Thoracic aorta (tissue), 2 donors: ENCODE measurements at regions not wholly inside any gene's neighbourhood (a gene's known extent, or its start where the extent isn't known, plus 50 kb on each side); places are given as distances from the start of the nearest gene placed in this dataset.

Experiments used
- ATAC-seq: fragments of 150-250 bp; one replicate; pipeline ENCODE4 v1.8.0; 2017; ENCODE audit warnings: low read depth; ENCODE audit not compliant: insufficient number of reproducible peaks, low FRiP score
- DNase-seq: peaks from one replicate; pipeline ENCODE4 v3.0.0-alpha.2; 2020; ENCODE audit warnings: low spot score
- H3K27ac ChIP-seq, 2 donors: fragments of 200-600 bp; sonication (generic); 1 replicate in 1 of 2; 2 replicates in 1 of 2; pipeline ENCODE4 v1.5.1; 2016; ENCODE audit warnings: mild to moderate bottlenecking in 2 of 2, moderate library complexity in 2 of 2
- H3K27me3 ChIP-seq: fragments of 200-600 bp; sonication (generic); replicated peaks from 2 replicates; pipeline ENCODE4 v1.6.0; 2016; ENCODE audit warnings: mild to moderate bottlenecking; ENCODE audit not compliant: insufficient read depth
- H3K36me3 ChIP-seq: fragments of 200-600 bp; sonication (generic); one replicate; pipeline ENCODE4 v1.5.1; 2016
- H3K4me1 ChIP-seq, 2 donors: fragments of 200-600 bp; sonication (generic); 1 replicate in 1 of 2; 2 replicates in 1 of 2; pipeline versions ENCODE4 v1.5.1 to v1.6.0; 2016; ENCODE audit warnings: low read depth in 2 of 2, mild to moderate bottlenecking in 1 of 2; ENCODE audit not compliant: control insufficient read depth in 1 of 2
- H3K4me3 ChIP-seq: fragments of 200-600 bp; sonication (generic); 2 replicates; pipeline ENCODE4 v1.5.1; 2016; ENCODE audit warnings: mild to moderate bottlenecking
- H3K9me3 ChIP-seq: fragments of 200-600 bp; sonication (generic); 2 replicates; pipeline ENCODE4 v1.5.1; 2016
- CTCF ChIP-seq: fragments of 200-600 bp; sonication (generic); IDR thresholded peaks from one replicate; pipeline ENCODE4 v1.5.1; 2019; ENCODE audit warnings: antibody characterized with exemption

GRCh38 chr15:79180318-79180717, 89.7 kb upstream of the RASGRF1 start:
- DNase-seq (no peak), ATAC-seq (no peak)
- Histone ChIP-seq H3K4me3 (no peak overlapping the region), H3K27ac (no peak overlapping the region), H3K27me3 (no peaks in the 10 kb centered on the region), H3K36me3 (no peaks in the 10 kb centered on the region), H3K4me1 (no peaks in the 10 kb centered on the region), H3K9me3 (no peaks in the 10 kb centered on the region)
- no peak for TF ChIP-seq CTCF

- DNase-seq: no peak
- H3K4me1 ChIP-seq: no peaks in the 10 kb centered on the region
- TF ChIP-seq CTCF: no peak
- ATAC-seq: no peak
- no peaks in the 10 kb centered on the region for H3K9me3 ChIP-seq
- H3K27me3 ChIP-seq: no peaks in the 10 kb centered on the region
- no peak overlapping the region for H3K27ac ChIP-seq
- no peaks in the 10 kb centered on the region for H3K36me3 ChIP-seq
- H3K4me3 ChIP-seq: no peak overlapping the region
Observed at GRCh38 chr15:79179597-79179996, 89.0 kb upstream of the RASGRF1 start.

GRCh38 chr15:79179108-79179561, 88.6 kb upstream of the RASGRF1 start:
- Histone ChIP-seq H3K4me1 (no peaks in the 10 kb centered on the region), H3K9me3 (no peaks in the 10 kb centered on the region), H3K36me3 (no peaks in the 10 kb centered on the region), H3K4me3 (no peak overlapping the region), H3K27me3 (no peaks in the 10 kb centered on the region), H3K27ac (no peak overlapping the region)
- ATAC-seq (no peak), DNase-seq (no peak)
- TF ChIP-seq CTCF: no peak

GRCh38 chr15:79178594-79178993, 88.0 kb upstream of the RASGRF1 start:
- no peak for TF ChIP-seq CTCF
- no peak overlapping the region for H3K27ac ChIP-seq
- no peak overlapping the region for H3K4me3 ChIP-seq
- ATAC-seq (no peak), DNase-seq (no peak)
- no peaks in the 10 kb centered on the region for H3K36me3 ChIP-seq
- H3K27me3 ChIP-seq: no peaks in the 10 kb centered on the region
- H3K9me3 ChIP-seq: no peaks in the 10 kb centered on the region
- no peaks in the 10 kb centered on the region for H3K4me1 ChIP-seq

- DNase-seq (no peak), ATAC-seq (no peak)
- Histone ChIP-seq H3K4me1 (no peaks in the 10 kb centered on the region), H3K4me3 (no peak overlapping the region), H3K27me3 (no peaks in the 10 kb centered on the region), H3K9me3 (no peaks in the 10 kb centered on the region), H3K27ac (no peak overlapping the region), H3K36me3 (no peaks in the 10 kb centered on the region)
- TF ChIP-seq CTCF: no peak
Observed at GRCh38 chr15:79176151-79176550, 85.6 kb upstream of the RASGRF1 start.
